Keratinocyte (primary cell): ENCODE measurements at regions not wholly inside any gene's neighbourhood (a gene's known extent, or its start where the extent isn't known, plus 50 kb on each side); places are given as distances from the start of the nearest gene placed in this dataset.
A peak's percentile ranks its signal among the peaks of the same experiment; 100 is the strongest.

Experiments
- DNase-seq: peaks from one replicate; pipeline ENCODE4 v3.0.0-alpha.2; 2011; ENCODE audit warnings: low read depth, missing footprints, low spot score
- FAIRE-seq: peaks from 2 replicates; lab custom pipeline; 2011; peaks lifted over from hg19 to GRCh38; lab: Jason Lieb, UNC
- H2AFZ ChIP-seq: 2 replicates; pipeline ENCODE4 v1.6.0; 2012; ENCODE audit warnings: low read length, control low read depth, inconsistent platforms; ENCODE audit not compliant: control insufficient read depth
- H3K27ac ChIP-seq: 2 replicates; pipeline ENCODE4 v1.5.1; 2011; ENCODE audit warnings: low read length; ENCODE audit not compliant: control insufficient read depth, insufficient read depth
- H3K27me3 ChIP-seq: 3 replicates; pipeline ENCODE4 v1.6.0; 2011; ENCODE audit warnings: low read length; ENCODE audit not compliant: control insufficient read depth, insufficient read depth; ENCODE audit errors: extremely low read depth
- H3K36me3 ChIP-seq, 2 experiments: 2 replicates in 1 of 2; 3 replicates in 1 of 2; pipeline ENCODE4 v1.5.1; 2011; ENCODE audit warnings: low read length in 2 of 2, mild to moderate bottlenecking in 1 of 2; ENCODE audit not compliant: control insufficient read depth in 2 of 2, insufficient read depth in 2 of 2; ENCODE audit errors: extremely low read depth in 1 of 2
- H3K4me1 ChIP-seq: 3 replicates; pipeline ENCODE4 v1.5.1; 2011; ENCODE audit warnings: low read length; ENCODE audit not compliant: control insufficient read depth, insufficient read depth; ENCODE audit errors: extremely low read depth
- H3K4me2 ChIP-seq: 3 replicates; pipeline ENCODE4 v1.6.0; 2011; ENCODE audit warnings: low read depth, low read length; ENCODE audit not compliant: control insufficient read depth, insufficient read depth; ENCODE audit errors: extremely low read depth
- H3K4me3 ChIP-seq, 3 experiments: fragments of 200-600 bp in 1 of 3; sonication (generic) in 1 of 3; 2 replicates in 2 of 3; 3 replicates in 1 of 3; pipeline ENCODE4 v1.5.1; 2011 to 2016; ENCODE audit warnings: low read length in 3 of 3, mild to moderate bottlenecking in 3 of 3, control low read depth in 2 of 3, inconsistent platforms in 1 of 3, low read depth in 1 of 3, mixed read lengths in 1 of 3, mixed run types in 1 of 3, moderate library complexity in 1 of 3; ENCODE audit not compliant: control insufficient read depth in 2 of 3, insufficient read depth in 2 of 3; ENCODE audit errors: extremely low read depth in 1 of 3
- H3K79me2 ChIP-seq: 2 replicates; pipeline ENCODE4 v1.6.0; 2012; ENCODE audit warnings: low read length; ENCODE audit not compliant: control insufficient read depth, insufficient read depth
- H3K9ac ChIP-seq: 3 replicates; pipeline ENCODE4 v1.6.0; 2011; ENCODE audit warnings: low read length; ENCODE audit not compliant: control insufficient read depth, insufficient read depth; ENCODE audit errors: extremely low read depth
- H3K9me1 ChIP-seq: 3 replicates; pipeline ENCODE4 v1.6.0; 2011; ENCODE audit warnings: low read length; ENCODE audit not compliant: control insufficient read depth, insufficient read depth; ENCODE audit errors: extremely low read depth
- H3K9me3 ChIP-seq: 2 replicates; pipeline ENCODE4 v1.5.1; 2012; ENCODE audit warnings: low read depth, low read length; ENCODE audit not compliant: control insufficient read depth
- H4K20me1 ChIP-seq: 3 replicates; pipeline ENCODE4 v1.6.0; 2011; ENCODE audit warnings: low read length; ENCODE audit not compliant: control insufficient read depth, insufficient read depth; ENCODE audit errors: extremely low read depth
- EZH2 ChIP-seq: IDR thresholded peaks from one replicate; pipeline ENCODE4 v1.6.1; 2012; ENCODE audit warnings: inconsistent platforms, mild to moderate bottlenecking, low read length, moderate library complexity
- dilution Hi-C: fragments of 300-500 bp; cut with MboI; formaldehyde crosslinking; loops from one replicate; pipeline ENCODE4 v1.7.0; 2020; ENCODE audit warnings: low sequenced_read_pairs; ENCODE audit not compliant: extremely low pct_ligation_motif_present
- TF ChIP-seq, protein P1 (sequence below), 3 experiments: IDR thresholded peaks in 1 of 3; conservative IDR thresholded peaks in 1 of 3; optimal IDR thresholded peaks in 1 of 3; 2 replicates in 2 of 3; 3 replicates in 1 of 3; pipeline versions ENCODE3 to v1.5.1; 2011; ENCODE audit warnings: low read length in 3 of 3, mild to moderate bottlenecking in 3 of 3, moderate library complexity in 2 of 3, control low read depth in 1 of 3, inconsistent platforms in 1 of 3; ENCODE audit not compliant: insufficient read depth in 2 of 3; ENCODE audit errors: extremely low read depth in 1 of 3

- Histone ChIP-seq H3K9me3 (no peaks in the 10 kb centered on the region), H3K4me1 (peaks cover 8% of the 10 kb centered on the region), H3K9ac (no peak overlapping the region), H3K4me3 (no peak overlapping the region), H3K36me3 (no peaks in the 10 kb centered on the region), H3K9me1 (no peaks in the 10 kb centered on the region), H2AFZ (peak overlapping the region; percentile 72), H3K27ac (no peak overlapping the region), H3K79me2 (no peaks in the 10 kb centered on the region), H3K27me3 (no peaks in the 10 kb centered on the region), H3K4me2 (no peak overlapping the region), H4K20me1 (no peaks in the 10 kb centered on the region)
- TF ChIP-seq EZH2 = no peak
- TF ChIP-seq, protein P1, sequence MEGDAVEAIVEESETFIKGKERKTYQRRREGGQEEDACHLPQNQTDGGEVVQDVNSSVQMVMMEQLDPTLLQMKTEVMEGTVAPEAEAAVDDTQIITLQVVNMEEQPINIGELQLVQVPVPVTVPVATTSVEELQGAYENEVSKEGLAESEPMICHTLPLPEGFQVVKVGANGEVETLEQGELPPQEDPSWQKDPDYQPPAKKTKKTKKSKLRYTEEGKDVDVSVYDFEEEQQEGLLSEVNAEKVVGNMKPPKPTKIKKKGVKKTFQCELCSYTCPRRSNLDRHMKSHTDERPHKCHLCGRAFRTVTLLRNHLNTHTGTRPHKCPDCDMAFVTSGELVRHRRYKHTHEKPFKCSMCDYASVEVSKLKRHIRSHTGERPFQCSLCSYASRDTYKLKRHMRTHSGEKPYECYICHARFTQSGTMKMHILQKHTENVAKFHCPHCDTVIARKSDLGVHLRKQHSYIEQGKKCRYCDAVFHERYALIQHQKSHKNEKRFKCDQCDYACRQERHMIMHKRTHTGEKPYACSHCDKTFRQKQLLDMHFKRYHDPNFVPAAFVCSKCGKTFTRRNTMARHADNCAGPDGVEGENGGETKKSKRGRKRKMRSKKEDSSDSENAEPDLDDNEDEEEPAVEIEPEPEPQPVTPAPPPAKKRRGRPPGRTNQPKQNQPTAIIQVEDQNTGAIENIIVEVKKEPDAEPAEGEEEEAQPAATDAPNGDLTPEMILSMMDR (optimal IDR thresholded peaks at IDR 0.05 in 1 of 3, IDR thresholded peaks at IDR 0.05 in 1 of 3, conservative IDR thresholded peaks at IDR 0.05 in 1 of 3; ENCODE audit: extremely low read depth in 1 of 3, insufficient read depth in 2 of 3, low read length in 3 of 3) = no peak
- FAIRE-seq = peak; percentile 79
- no peak for DNase-seq
- dilution Hi-C loops = no loop called here
These were observed 160.5 kb downstream of the ZNF518B start for GRCh38 chr4:10296730-10297129.

GRCh38 chr4:10295301-10295700 lies 161.9 kb downstream of the ZNF518B start:
- no peak overlapping the region for H3K27ac ChIP-seq
- no peak overlapping the region for H2AFZ ChIP-seq
- FAIRE-seq (no peak), DNase-seq (no peak)
- TF ChIP-seq, protein P1 (optimal IDR thresholded peaks at IDR 0.05 in 1 of 3, IDR thresholded peaks at IDR 0.05 in 1 of 3, conservative IDR thresholded peaks at IDR 0.05 in 1 of 3; ENCODE audit: extremely low read depth in 1 of 3, insufficient read depth in 2 of 3, low read length in 3 of 3) = no peak
- no peak for TF ChIP-seq EZH2
- H3K4me3 ChIP-seq = no peak overlapping the region
- no peaks in the 10 kb centered on the region for H4K20me1 ChIP-seq
- no peak overlapping the region for H3K9ac ChIP-seq
- no peak overlapping the region for H3K4me2 ChIP-seq
- no peaks in the 10 kb centered on the region for H3K79me2 ChIP-seq
- H3K36me3 ChIP-seq = no peaks in the 10 kb centered on the region
- dilution Hi-C loops = no loop called here
- no peaks in the 10 kb centered on the region for H3K27me3 ChIP-seq
- H3K9me3 ChIP-seq = no peaks in the 10 kb centered on the region
- peaks cover 9% of the 10 kb centered on the region for H3K4me1 ChIP-seq
- no peaks in the 10 kb centered on the region for H3K9me1 ChIP-seq
